IMR-90 (cell line): ENCODE measurements at regions not wholly inside any gene's neighbourhood (a gene's known extent, or its start where the extent isn't known, plus 50 kb on each side); places are given as distances from the start of the nearest gene placed in this dataset.

Source experiments
- ATAC-seq: fragments of 200-7000 bp; cut with Tn5 transposase; 2 replicates; pipeline ENCODE4 v1.9.1; 2020; ENCODE audit warnings: low read depth, mild to moderate bottlenecking, moderate library complexity
- BruUV-seq: library from RNA; stranded (reverse); fragments of 400-500 nt; replicated peaks from 2 replicates; lab custom pipeline; 2021; lab: Mats Ljungman, UMichigan
- CTCF ChIA-PET: fragments of 300-600 bp; formaldehyde crosslinking; extraction: SDS; loops from one replicate; lab custom pipeline; 2021; ENCODE audit warnings: antibody characterized with exemption; lab: Yijun Ruan, JAX
- POLR2A ChIA-PET: fragments of 300-600 bp; sonication (Branson Sonifier 250); formaldehyde crosslinking; loops from one replicate; lab custom pipeline; 2022; ENCODE audit warnings: antibody characterized with exemption; ENCODE audit not compliant: unreplicated experiment; lab: Charles Lee
- DNase-seq: peaks from one replicate; pipeline ENCODE4 v3.0.0; 2013
- H2AFZ ChIP-seq: replicated peaks from 2 replicates; pipeline ENCODE3; 2013; ENCODE audit warnings: low read length, mild to moderate bottlenecking; ENCODE audit not compliant: poor library complexity
- H2AK5ac ChIP-seq: 2 replicates; pipeline ENCODE4 v1.6.1; 2013; ENCODE audit warnings: low read depth, low read length, inconsistent platforms
- H2AK9ac ChIP-seq: replicated peaks from 2 replicates; pipeline ENCODE3; 2013; ENCODE audit warnings: mild to moderate bottlenecking, low read depth, low read length, moderate library complexity; ENCODE audit not compliant: poor library complexity
- H2BK120ac ChIP-seq: 2 replicates; pipeline ENCODE4 v1.6.1; 2013; ENCODE audit warnings: low read depth, low read length, inconsistent platforms
- H2BK15ac ChIP-seq: 3 replicates; pipeline ENCODE4 v1.6.1; 2013; ENCODE audit warnings: low read depth, low read length, inconsistent platforms
- H2BK20ac ChIP-seq: 2 replicates; pipeline ENCODE4 v1.6.1; 2013; ENCODE audit warnings: low read depth, mild to moderate bottlenecking, inconsistent platforms, low read length, moderate library complexity
- H2BK5ac ChIP-seq: 2 replicates; pipeline ENCODE4 v1.6.1; 2013; ENCODE audit warnings: mild to moderate bottlenecking, low read depth, low read length, inconsistent platforms; ENCODE audit not compliant: poor library complexity, severe bottlenecking
- H3K14ac ChIP-seq: replicated peaks from 2 replicates; pipeline ENCODE4 v1.6.1; 2013; ENCODE audit warnings: low read depth, low read length, inconsistent platforms
- H3K18ac ChIP-seq: 2 replicates; pipeline ENCODE4 v1.6.1; 2013; ENCODE audit warnings: low read depth, low read length, control low read depth
- H3K23ac ChIP-seq: 2 replicates; pipeline ENCODE4 v1.6.1; 2013; ENCODE audit warnings: low read depth, low read length, inconsistent platforms
- H3K27ac ChIP-seq: 2 replicates; pipeline ENCODE4 v1.5.1; 2013; ENCODE audit warnings: mild to moderate bottlenecking, control low read depth, low read length; ENCODE audit not compliant: insufficient read depth
- H3K27me3 ChIP-seq: 2 replicates; pipeline ENCODE4 v1.6.1; 2013; ENCODE audit warnings: low read length; ENCODE audit not compliant: control insufficient read depth, insufficient read depth
- H3K36me3 ChIP-seq: 2 replicates; pipeline ENCODE4 v1.6.1; 2013; ENCODE audit warnings: low read length, mixed read lengths; ENCODE audit not compliant: control insufficient read depth, insufficient read depth
- H3K4ac ChIP-seq: 2 replicates; pipeline ENCODE4 v1.6.1; 2013; ENCODE audit warnings: low read depth, low read length, inconsistent platforms
- H3K4me1 ChIP-seq: 2 replicates; pipeline ENCODE4 v1.6.1; 2013; ENCODE audit warnings: low read length, mixed read lengths; ENCODE audit not compliant: control insufficient read depth, insufficient read depth
- H3K4me2 ChIP-seq: 2 replicates; pipeline ENCODE4 v1.6.1; 2013; ENCODE audit warnings: low read depth, mild to moderate bottlenecking, control low read depth, low read length, moderate library complexity
- H3K4me3 ChIP-seq: 2 replicates; pipeline ENCODE4 v1.5.1; 2013; ENCODE audit warnings: low read depth, mild to moderate bottlenecking, control low read depth, low read length, moderate library complexity; ENCODE audit not compliant: insufficient read depth
- H3K56ac ChIP-seq: 2 replicates; pipeline ENCODE4 v1.6.1; 2013; ENCODE audit warnings: low read length, inconsistent platforms; ENCODE audit not compliant: insufficient read depth; ENCODE audit errors: extremely low read depth
- H3K79me1 ChIP-seq, 2 experiments: 2 replicates each; pipeline ENCODE4 v1.6.1; 2013; ENCODE audit warnings: low read length in 2 of 2, inconsistent platforms in 1 of 2, low read depth in 1 of 2
- H3K9ac ChIP-seq: 2 replicates; pipeline ENCODE4 v1.6.1; 2013; ENCODE audit warnings: low read depth, low read length, control low read depth
- H3K9me1 ChIP-seq: 2 replicates; pipeline ENCODE4 v1.6.1; 2013; ENCODE audit warnings: low read length, inconsistent platforms; ENCODE audit not compliant: insufficient read depth
- H3K9me3 ChIP-seq: 2 replicates; pipeline ENCODE4 v1.6.1; 2013; ENCODE audit warnings: low read length; ENCODE audit not compliant: control insufficient read depth, insufficient read depth
- H4K20me1 ChIP-seq: 2 replicates; pipeline ENCODE4 v1.6.1; 2013; ENCODE audit warnings: low read length, inconsistent platforms; ENCODE audit not compliant: insufficient read depth
- H4K5ac ChIP-seq: 2 replicates; pipeline ENCODE4 v1.6.1; 2013; ENCODE audit warnings: mild to moderate bottlenecking, low read depth, low read length, control low read depth
- H4K8ac ChIP-seq, 2 experiments: 2 replicates each; pipeline ENCODE4 v1.6.1; 2013; ENCODE audit warnings: low read depth in 2 of 2, low read length in 2 of 2, control low read depth in 1 of 2, inconsistent platforms in 1 of 2
- H4K91ac ChIP-seq: 2 replicates; pipeline ENCODE4 v1.6.1; 2013; ENCODE audit warnings: low read depth, low read length, inconsistent platforms; ENCODE audit not compliant: insufficient read depth
- CEBPB ChIP-seq: IDR thresholded peaks from 2 replicates; pipeline ENCODE4 v1.6.1; 2012; ENCODE audit warnings: low read depth, low read length, improper control_type of control experiment
- CTCF ChIP-seq: conservative IDR thresholded peaks from 2 replicates; pipeline ENCODE4 v1.5.1; 2012; ENCODE audit warnings: mild to moderate bottlenecking, low read depth, low read length, improper control_type of control experiment
- MAZ ChIP-seq: IDR thresholded peaks from 2 replicates; pipeline ENCODE4 v1.6.1; 2012; ENCODE audit warnings: low read depth, mild to moderate bottlenecking, low read length, improper control_type of control experiment, moderate library complexity, borderline replicate concordance
- MXI1 ChIP-seq: IDR thresholded peaks from 2 replicates; pipeline ENCODE4 v1.6.1; 2012; ENCODE audit warnings: low read depth, mild to moderate bottlenecking, low read length, moderate library complexity, borderline replicate concordance
- SMC3 ChIP-seq: fragments of 150-350 bp; IDR thresholded peaks from 2 replicates; pipeline ENCODE4 v1.6.1; 2016; ENCODE audit warnings: low read depth, mild to moderate bottlenecking, antibody characterized with exemption, low read length, moderate library complexity
- WGBS, 2 experiments: methylation state at CpG; one replicate each; pipeline versions ENCODE4 v1.1.5 to v1.1.7; 2013; ENCODE audit warnings: missing lambda C conversion rate in 2 of 2; ENCODE audit not compliant: insufficient read length in 1 of 2; ENCODE audit errors: extremely low coverage in 2 of 2; 5-methylcytosine and 5-hydroxymethylcytosine counted together
- dilution Hi-C: fragments of 300-500 bp; cut with HindIII; formaldehyde crosslinking; loops from one replicate; pipeline ENCODE4 v1.14.3; 2018; ENCODE audit warnings: low sequenced_read_pairs; ENCODE audit not compliant: unreplicated experiment
- in situ Hi-C: fragments of 300-500 bp; cut with MboI; formaldehyde crosslinking; loops from 3 replicates; pipeline ENCODE4 v1.14.3; 2019; ENCODE audit warnings: low sequenced_read_pairs, inconsistent platforms, mixed read lengths
- intact Hi-C: fragments of 100-400 bp; cut with micrococcal nuclease; formaldehyde crosslinking; loops from 2 replicates; pipeline ENCODE4 v1.10.0; 2022

- WGBS, 2 experiments: 50% methylated on average over 2 of the region's 6 CpGs; no CpG with 5 or more reads in 1 of the 2 experiments
- no peak overlapping the region for H2BK15ac ChIP-seq
- no peak for DNase-seq
Measured at GRCh38 chr11:44382656-44383240, 72.8 kb upstream of the ALX4 start.

More at GRCh38 chr11:44382656-44383240, 72.8 kb upstream of the ALX4 start:
- Histone ChIP-seq H3K4me1 (no peaks in the 10 kb centered on the region), H3K36me3 (no peaks in the 10 kb centered on the region), H3K56ac (no peak overlapping the region), H3K27me3 (peaks cover 4% of the 10 kb centered on the region), H3K23ac (no peak overlapping the region), H3K9me1 (no peaks in the 10 kb centered on the region), H2BK5ac (no peak overlapping the region), H3K4ac (no peak overlapping the region), H4K91ac (no peak overlapping the region), H3K4me2 (no peak overlapping the region), H3K9me3 (no peaks in the 10 kb centered on the region), H3K18ac (no peak overlapping the region), H3K4me3 (no peak overlapping the region), H3K27ac (no peak overlapping the region), H2AK9ac (no peak overlapping the region), H3K9ac (no peak overlapping the region), H2BK120ac (no peak overlapping the region), H2AFZ (no peak overlapping the region), H2AK5ac (no peak overlapping the region), H3K14ac (no peak overlapping the region), H4K20me1 (no peaks in the 10 kb centered on the region), H3K79me1 (no peaks in the 10 kb centered on the region), H4K8ac (no peak overlapping the region), H4K5ac (no peak overlapping the region), H2BK20ac (no peak overlapping the region)
- dilution Hi-C loops: no loop called here
- in situ Hi-C loops: no loop called here
- POLR2A ChIA-PET: no interaction called here
- TF ChIP-seq MXI1 (no peak), CEBPB (no peak), SMC3 (no peak), CTCF (no peak), MAZ (no peak)
- BruUV-seq: no TSS peak
- no peak for ATAC-seq
- CTCF ChIA-PET: no interaction called here
- intact Hi-C loops: no loop called here
